ENCODE measurements at regions not wholly inside any gene's neighbourhood (a gene's known extent, or its start where the extent isn't known, plus 50 kb on each side); places are given as distances from the start of the nearest gene placed in this dataset.

- ATAC-seq, result no peak
- peaks cover 0 to 16% (median 0%) of the 10 kb centered on the region in 3 experiments for H3K9me3 ChIP-seq (ENCODE audit: control insufficient read depth in 2 of 3, low read length in 3 of 3)
- no peak overlapping the region for H3K4me3 ChIP-seq (ENCODE audit: low read length)
- H3K36me3 ChIP-seq (ENCODE audit: control insufficient read depth in 2 of 3, insufficient read depth in 3 of 3, low read length in 3 of 3), result no peaks in the 10 kb centered on the region
- no peaks in the 10 kb centered on the region for H3K4me1 Mint-ChIP-seq
- ChIA-PET POLR2A (no interaction called here), CTCF (no interaction called here)
- DNase-seq, result no peak
- H3K27ac ChIP-seq (ENCODE audit: low read depth, low read length), result no peak overlapping the region
- no peak overlapping the region for H3K4me3 Mint-ChIP-seq
- peaks cover 0 to 7% (median 0%) of the 10 kb centered on the region in 5 donors for H3K36me3 Mint-ChIP-seq
- intact Hi-C loops (cut with micrococcal nuclease), result no loop called here
- H3K4me1 ChIP-seq (ENCODE audit: control insufficient read depth in 2 of 2, insufficient read depth in 2 of 2, low read length in 2 of 2), result no peaks in the 10 kb centered on the region
- no peaks in the 10 kb centered on the region for H3K27me3 Mint-ChIP-seq
- no peaks in the 10 kb centered on the region for H3K27me3 ChIP-seq (ENCODE audit: control insufficient read depth in 2 of 2, insufficient read depth in 2 of 2, low read length in 2 of 2)
- H3K27ac Mint-ChIP-seq, result no peak overlapping the region
- H3K9me3 Mint-ChIP-seq, result peaks cover 7 to 28% (median 16%) of the 10 kb centered on the region in 11 donors
Measured at GRCh38 chr6:48844696-48845095, 618.4 kb downstream of the MMUT start.

DNA sequence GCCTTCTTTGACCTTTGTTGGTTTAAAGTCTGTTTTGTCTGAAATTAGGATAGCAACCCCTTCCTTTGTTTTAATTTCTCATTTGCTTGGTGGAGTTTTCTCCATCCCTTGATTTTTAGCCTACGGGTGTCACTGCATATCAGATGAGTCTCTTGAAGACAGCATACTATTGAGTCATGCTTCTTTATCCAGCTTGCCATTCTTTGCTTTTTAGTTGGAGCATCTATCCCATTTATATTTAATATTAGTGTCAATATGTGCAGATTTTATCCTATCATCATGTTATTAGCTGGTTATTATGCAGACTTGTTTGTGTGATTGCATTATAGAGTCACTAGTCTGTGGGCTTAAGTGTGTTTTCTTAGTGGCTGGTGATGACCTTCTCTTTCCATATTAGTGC lies 622.2 kb downstream of the MMUT start:
- POLR2A ChIA-PET, result no interaction called here
- no peak overlapping the region for H3K27ac Mint-ChIP-seq
- peaks cover 3 to 32% (median 16%) of the 10 kb centered on the region in 11 donors for H3K9me3 Mint-ChIP-seq
- Histone ChIP-seq H3K9me3 (ENCODE audit: control insufficient read depth in 2 of 3, low read length in 3 of 3) (peaks cover 0 to 16% (median 0%) of the 10 kb centered on the region in 3 experiments), H3K4me3 (ENCODE audit: low read length) (no peak overlapping the region), H3K27me3 (ENCODE audit: control insufficient read depth in 2 of 2, insufficient read depth in 2 of 2, low read length in 2 of 2) (no peaks in the 10 kb centered on the region), H3K36me3 (ENCODE audit: control insufficient read depth in 2 of 3, insufficient read depth in 3 of 3, low read length in 3 of 3) (no peaks in the 10 kb centered on the region), H3K27ac (ENCODE audit: low read depth, low read length) (no peak overlapping the region), H3K4me1 (ENCODE audit: control insufficient read depth in 2 of 2, insufficient read depth in 2 of 2, low read length in 2 of 2) (no peaks in the 10 kb centered on the region)
- intact Hi-C loops (cut with micrococcal nuclease), result no loop called here
- CTCF ChIA-PET, result no interaction called here
- H3K4me1 Mint-ChIP-seq, result no peaks in the 10 kb centered on the region
- DNase-seq (no peak), ATAC-seq (no peak)
- H3K27me3 Mint-ChIP-seq, result no peaks in the 10 kb centered on the region
- no peak overlapping the region for H3K4me3 Mint-ChIP-seq
- H3K36me3 Mint-ChIP-seq, result peaks cover 0 to 7% (median 0%) of the 10 kb centered on the region in 5 donors

- Mint-ChIP-seq H3K36me3 (peaks cover 0 to 7% (median 0%) of the 10 kb centered on the region in 5 donors), H3K27me3 (no peaks in the 10 kb centered on the region), H3K4me1 (no peaks in the 10 kb centered on the region), H3K27ac (no peak overlapping the region), H3K4me3 (no peak overlapping the region), H3K9me3 (peaks cover 3 to 32% (median 16%) of the 10 kb centered on the region in 11 donors)
- ATAC-seq (no peak), DNase-seq (no peak)
- H3K4me1 ChIP-seq (ENCODE audit: control insufficient read depth in 2 of 2, insufficient read depth in 2 of 2, low read length in 2 of 2), result no peaks in the 10 kb centered on the region
- CTCF ChIA-PET, result no interaction called here
- no peaks in the 10 kb centered on the region for H3K27me3 ChIP-seq (ENCODE audit: control insufficient read depth in 2 of 2, insufficient read depth in 2 of 2, low read length in 2 of 2)
- intact Hi-C loops (cut with micrococcal nuclease), result no loop called here
- H3K27ac ChIP-seq (ENCODE audit: low read depth, low read length), result no peak overlapping the region
- POLR2A ChIA-PET, result no interaction called here
- peaks cover 0 to 16% (median 0%) of the 10 kb centered on the region in 3 experiments for H3K9me3 ChIP-seq (ENCODE audit: control insufficient read depth in 2 of 3, low read length in 3 of 3)
- H3K4me3 ChIP-seq (ENCODE audit: low read length), result no peak overlapping the region
- no peaks in the 10 kb centered on the region for H3K36me3 ChIP-seq (ENCODE audit: control insufficient read depth in 2 of 3, insufficient read depth in 3 of 3, low read length in 3 of 3)
Measured at GRCh38 chr6:48839206-48839605, 623.8 kb downstream of the MMUT start.

- no peak for DNase-seq
- peaks cover 0 to 32% (median 14%) of the 10 kb centered on the region in 11 donors for H3K9me3 Mint-ChIP-seq
- H3K4me3 Mint-ChIP-seq, result no peak overlapping the region
- no peak overlapping the region for H3K27ac Mint-ChIP-seq
- no peak overlapping the region for H3K27ac ChIP-seq (ENCODE audit: low read depth, low read length)
- peaks cover 0 to 14% (median 0%) of the 10 kb centered on the region in 3 experiments for H3K9me3 ChIP-seq (ENCODE audit: control insufficient read depth in 2 of 3, low read length in 3 of 3)
- no peak overlapping the region for H3K4me3 ChIP-seq (ENCODE audit: low read length)
- H3K36me3 Mint-ChIP-seq, result peaks cover 0 to 7% (median 0%) of the 10 kb centered on the region in 5 donors
- ChIA-PET POLR2A (no interaction called here), CTCF (no interaction called here)
- intact Hi-C loops (cut with micrococcal nuclease), result no loop called here
- H3K27me3 Mint-ChIP-seq, result no peaks in the 10 kb centered on the region
- no peaks in the 10 kb centered on the region for H3K36me3 ChIP-seq (ENCODE audit: control insufficient read depth in 2 of 3, insufficient read depth in 3 of 3, low read length in 3 of 3)
- H3K4me1 ChIP-seq (ENCODE audit: control insufficient read depth in 2 of 2, insufficient read depth in 2 of 2, low read length in 2 of 2), result no peaks in the 10 kb centered on the region
- H3K4me1 Mint-ChIP-seq, result no peaks in the 10 kb centered on the region
- ATAC-seq, result no peak
- no peaks in the 10 kb centered on the region for H3K27me3 ChIP-seq (ENCODE audit: control insufficient read depth in 2 of 2, insufficient read depth in 2 of 2, low read length in 2 of 2)
Measured at GRCh38 chr6:48837744-48838143, 625.3 kb downstream of the MMUT start.

- Mint-ChIP-seq H3K4me1 (no peaks in the 10 kb centered on the region), H3K36me3 (no peaks in the 10 kb centered on the region)
- H3K27me3 ChIP-seq (ENCODE audit: control insufficient read depth in 2 of 2, insufficient read depth in 2 of 2, low read length in 2 of 2), result no peaks in the 10 kb centered on the region
Measured at GRCh38 chr6:48835421-48835958, 627.6 kb downstream of the MMUT start.

DNA sequence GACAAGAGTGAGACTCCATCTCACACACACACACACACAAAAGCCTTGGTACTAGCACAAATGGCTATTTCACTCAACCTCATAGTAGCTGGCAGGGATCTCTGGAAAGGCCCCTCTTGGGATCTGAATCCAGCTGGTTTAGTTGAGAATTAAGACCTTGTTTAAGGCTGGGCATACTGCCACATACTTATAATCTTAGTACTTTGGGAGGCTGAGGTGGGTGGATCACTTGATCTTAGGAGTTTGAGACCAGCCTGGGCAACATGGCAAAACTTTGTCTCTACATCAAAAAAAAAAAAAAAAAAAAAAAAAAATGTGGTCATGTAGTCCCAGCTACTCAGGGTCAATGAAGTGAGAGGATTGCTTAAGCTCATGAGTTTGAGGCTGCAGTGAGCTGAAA lies 628.3 kb downstream of the MMUT start:
- Mint-ChIP-seq H3K4me1 (no peaks in the 10 kb centered on the region), H3K27me3 (no peaks in the 10 kb centered on the region), H3K9me3 (peaks cover 0 to 18% (median 3%) of the 10 kb centered on the region in 11 donors), H3K27ac (no peak overlapping the region), H3K36me3 (no peaks in the 10 kb centered on the region), H3K4me3 (no peak overlapping the region)
- Histone ChIP-seq H3K27me3 (ENCODE audit: control insufficient read depth in 2 of 2, insufficient read depth in 2 of 2, low read length in 2 of 2) (no peaks in the 10 kb centered on the region), H3K27ac (ENCODE audit: low read depth, low read length) (no peak overlapping the region), H3K4me3 (ENCODE audit: low read length) (no peak overlapping the region), H3K9me3 (ENCODE audit: control insufficient read depth in 2 of 3, low read length in 3 of 3) (no peaks in the 10 kb centered on the region), H3K4me1 (ENCODE audit: control insufficient read depth in 2 of 2, insufficient read depth in 2 of 2, low read length in 2 of 2) (no peaks in the 10 kb centered on the region), H3K36me3 (ENCODE audit: control insufficient read depth in 2 of 3, insufficient read depth in 3 of 3, low read length in 3 of 3) (no peaks in the 10 kb centered on the region)
- ATAC-seq, result no peak
- CTCF ChIA-PET, result no interaction called here
- intact Hi-C loops (cut with micrococcal nuclease), result no loop called here
- POLR2A ChIA-PET, result no interaction called here
- DNase-seq, result no peak

More at GRCh38 chr6:48835421-48835958, 627.6 kb downstream of the MMUT start:
- Mint-ChIP-seq H3K27me3 (no peaks in the 10 kb centered on the region), H3K9me3 (peaks cover 0 to 19% (median 5%) of the 10 kb centered on the region in 11 donors), H3K27ac (no peak overlapping the region), H3K4me3 (no peak overlapping the region)
- no peak overlapping the region for H3K27ac ChIP-seq (ENCODE audit: low read depth, low read length)
- ChIA-PET CTCF (no interaction called here), POLR2A (no interaction called here)
- H3K4me1 ChIP-seq (ENCODE audit: control insufficient read depth in 2 of 2, insufficient read depth in 2 of 2, low read length in 2 of 2), result no peaks in the 10 kb centered on the region
- DNase-seq, result no peak
- H3K36me3 ChIP-seq (ENCODE audit: control insufficient read depth in 2 of 3, insufficient read depth in 3 of 3, low read length in 3 of 3), result no peaks in the 10 kb centered on the region
- no peaks in the 10 kb centered on the region for H3K9me3 ChIP-seq (ENCODE audit: control insufficient read depth in 2 of 3, low read length in 3 of 3)
- ATAC-seq, result no peak
- intact Hi-C loops (cut with micrococcal nuclease), result no loop called here
- H3K4me3 ChIP-seq (ENCODE audit: low read length), result no peak overlapping the region

DNA sequence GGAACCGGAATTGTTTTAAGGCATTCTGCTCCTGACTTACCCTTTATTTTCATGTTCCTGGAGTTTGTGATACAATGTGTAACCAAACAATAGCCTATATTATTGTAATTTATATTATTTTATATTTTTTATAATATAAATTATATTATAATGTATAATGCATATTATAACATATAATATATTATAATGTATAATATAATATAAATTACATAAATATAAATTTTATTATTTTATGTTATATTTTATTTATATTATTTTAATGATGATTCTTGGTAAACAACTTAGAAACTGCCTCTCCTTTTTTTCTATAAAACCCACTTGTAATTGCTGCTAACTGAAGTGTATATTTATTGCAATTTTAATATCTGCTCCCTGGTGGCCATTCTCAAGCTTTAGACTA lies 629.1 kb downstream of the MMUT start:
- Histone ChIP-seq H3K4me1 (ENCODE audit: control insufficient read depth in 2 of 2, insufficient read depth in 2 of 2, low read length in 2 of 2) (no peaks in the 10 kb centered on the region), H3K27ac (ENCODE audit: low read depth, low read length) (no peak overlapping the region), H3K4me3 (ENCODE audit: low read length) (no peak overlapping the region), H3K36me3 (ENCODE audit: control insufficient read depth in 2 of 3, insufficient read depth in 3 of 3, low read length in 3 of 3) (no peaks in the 10 kb centered on the region), H3K9me3 (ENCODE audit: control insufficient read depth in 2 of 3, low read length in 3 of 3) (no peaks in the 10 kb centered on the region), H3K27me3 (ENCODE audit: control insufficient read depth in 2 of 2, insufficient read depth in 2 of 2, low read length in 2 of 2) (no peaks in the 10 kb centered on the region)
- Mint-ChIP-seq H3K27me3 (no peaks in the 10 kb centered on the region), H3K4me3 (no peak overlapping the region), H3K9me3 (peaks cover 0 to 12% (median 0%) of the 10 kb centered on the region in 11 donors), H3K4me1 (no peaks in the 10 kb centered on the region), H3K36me3 (no peaks in the 10 kb centered on the region), H3K27ac (no peak overlapping the region)
- ChIA-PET POLR2A (no interaction called here), CTCF (interaction anchor here (0.6 kb wide), 1 partner anchor 190 kb away, joined by 3 read pairs; no protein-coding TSS in a partner anchor)
- ATAC-seq (no peak), DNase-seq (no peak)
- intact Hi-C loops (cut with micrococcal nuclease), result no loop called here
